Upper lobe of left lung (tissue), 4 donors: ENCODE measurements at regions not wholly inside any gene's neighbourhood (a gene's known extent, or its start where the extent isn't known, plus 50 kb on each side); places are given as distances from the start of the nearest gene placed in this dataset.

Experiments used
- POLR2A ChIP-seq, 4 donors: fragments of 450-650 bp; IDR thresholded peaks; one replicate each; pipeline ENCODE4 v1.5.1; 2016 to 2017; ENCODE audit warnings: antibody characterized with exemption in 4 of 4, mild to moderate bottlenecking in 2 of 4
- TF ChIP-seq, protein P1 (sequence below), 6 experiments: fragments of 450-650 bp in 4 of 6; fragments of 200-600 bp in 2 of 6; sonication (generic) in 2 of 6; IDR thresholded peaks; one replicate each; pipeline ENCODE4 v1.5.1; 2016 to 2019; ENCODE audit warnings: antibody characterized with exemption in 6 of 6

DNA sequence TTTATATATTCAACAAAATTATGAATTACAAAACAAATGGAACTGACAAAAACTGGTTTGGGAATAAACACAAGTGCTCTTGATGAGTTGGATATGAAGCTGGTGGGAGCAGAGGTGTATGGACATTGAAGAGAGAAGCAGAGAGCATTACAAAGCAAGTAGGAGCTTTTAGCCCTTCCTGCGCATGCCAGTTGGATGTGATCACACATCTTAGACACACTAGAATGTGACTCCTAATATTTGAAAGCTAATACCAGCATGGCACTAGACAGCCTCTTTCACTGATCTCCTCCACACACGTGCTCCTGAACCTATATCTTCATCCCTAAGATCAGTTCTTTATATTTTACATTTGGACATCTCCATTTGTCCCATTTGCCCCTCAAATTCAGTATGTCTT is 298.1 kb downstream of the MTX2 start:
- TF ChIP-seq, protein P1, sequence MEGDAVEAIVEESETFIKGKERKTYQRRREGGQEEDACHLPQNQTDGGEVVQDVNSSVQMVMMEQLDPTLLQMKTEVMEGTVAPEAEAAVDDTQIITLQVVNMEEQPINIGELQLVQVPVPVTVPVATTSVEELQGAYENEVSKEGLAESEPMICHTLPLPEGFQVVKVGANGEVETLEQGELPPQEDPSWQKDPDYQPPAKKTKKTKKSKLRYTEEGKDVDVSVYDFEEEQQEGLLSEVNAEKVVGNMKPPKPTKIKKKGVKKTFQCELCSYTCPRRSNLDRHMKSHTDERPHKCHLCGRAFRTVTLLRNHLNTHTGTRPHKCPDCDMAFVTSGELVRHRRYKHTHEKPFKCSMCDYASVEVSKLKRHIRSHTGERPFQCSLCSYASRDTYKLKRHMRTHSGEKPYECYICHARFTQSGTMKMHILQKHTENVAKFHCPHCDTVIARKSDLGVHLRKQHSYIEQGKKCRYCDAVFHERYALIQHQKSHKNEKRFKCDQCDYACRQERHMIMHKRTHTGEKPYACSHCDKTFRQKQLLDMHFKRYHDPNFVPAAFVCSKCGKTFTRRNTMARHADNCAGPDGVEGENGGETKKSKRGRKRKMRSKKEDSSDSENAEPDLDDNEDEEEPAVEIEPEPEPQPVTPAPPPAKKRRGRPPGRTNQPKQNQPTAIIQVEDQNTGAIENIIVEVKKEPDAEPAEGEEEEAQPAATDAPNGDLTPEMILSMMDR (IDR thresholded peaks at IDR 0.05): no peak
- TF ChIP-seq POLR2A (IDR thresholded peaks at IDR 0.05): no peak
